ENCODE measurements at regions not wholly inside any gene's neighbourhood (a gene's known extent, or its start where the extent isn't known, plus 50 kb on each side); places are given as distances from the start of the nearest gene placed in this dataset.

- Histone ChIP-seq H3K4me1 (no peaks in the 10 kb centered on the region), H3K27ac (no peak overlapping the region), H3K4me3 (no peak overlapping the region), H3K9me3 (no peaks in the 10 kb centered on the region), H3K36me3 (no peaks in the 10 kb centered on the region), H3K27me3 (no peaks in the 10 kb centered on the region)
- TF ChIP-seq EP300 (IDR thresholded peaks at IDR 0.05) (no peak), POLR2AphosphoS5 (IDR thresholded peaks at IDR 0.05) (no peak), POLR2A (IDR thresholded peaks at IDR 0.05) (no peak)
- TF ChIP-seq, protein P1, sequence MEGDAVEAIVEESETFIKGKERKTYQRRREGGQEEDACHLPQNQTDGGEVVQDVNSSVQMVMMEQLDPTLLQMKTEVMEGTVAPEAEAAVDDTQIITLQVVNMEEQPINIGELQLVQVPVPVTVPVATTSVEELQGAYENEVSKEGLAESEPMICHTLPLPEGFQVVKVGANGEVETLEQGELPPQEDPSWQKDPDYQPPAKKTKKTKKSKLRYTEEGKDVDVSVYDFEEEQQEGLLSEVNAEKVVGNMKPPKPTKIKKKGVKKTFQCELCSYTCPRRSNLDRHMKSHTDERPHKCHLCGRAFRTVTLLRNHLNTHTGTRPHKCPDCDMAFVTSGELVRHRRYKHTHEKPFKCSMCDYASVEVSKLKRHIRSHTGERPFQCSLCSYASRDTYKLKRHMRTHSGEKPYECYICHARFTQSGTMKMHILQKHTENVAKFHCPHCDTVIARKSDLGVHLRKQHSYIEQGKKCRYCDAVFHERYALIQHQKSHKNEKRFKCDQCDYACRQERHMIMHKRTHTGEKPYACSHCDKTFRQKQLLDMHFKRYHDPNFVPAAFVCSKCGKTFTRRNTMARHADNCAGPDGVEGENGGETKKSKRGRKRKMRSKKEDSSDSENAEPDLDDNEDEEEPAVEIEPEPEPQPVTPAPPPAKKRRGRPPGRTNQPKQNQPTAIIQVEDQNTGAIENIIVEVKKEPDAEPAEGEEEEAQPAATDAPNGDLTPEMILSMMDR (IDR thresholded peaks at IDR 0.05) = no peak
- ATAC-seq (ENCODE audit: low FRiP score in 2 of 2) = no peak
- DNase-seq = no peak
Measured at GRCh38 chr3:11948866-11949265, 55.3 kb upstream of the SYN2 start.

- H3K27me3 ChIP-seq = no peaks in the 10 kb centered on the region
- H3K36me3 ChIP-seq = no peaks in the 10 kb centered on the region
- TF ChIP-seq EP300 (IDR thresholded peaks at IDR 0.05) (no peak), POLR2AphosphoS5 (IDR thresholded peaks at IDR 0.05) (no peak)
- TF ChIP-seq, protein P1 (IDR thresholded peaks at IDR 0.05) = no peak
- no peaks in the 10 kb centered on the region for H3K4me1 ChIP-seq
- no peak overlapping the region for H3K27ac ChIP-seq
- no peak overlapping the region for H3K4me3 ChIP-seq
- ATAC-seq (ENCODE audit: low FRiP score in 2 of 2) (no peak), DNase-seq (no peak)
- no peaks in the 10 kb centered on the region for H3K9me3 ChIP-seq
- WGBS, 2 donors = 84 to 90% methylated on average over 3 of the region's 3 CpGs
Measured at GRCh38 chr3:11949351-11949750, 54.8 kb upstream of the SYN2 start.

GRCh38 chr3:11950576-11950975 is 53.6 kb upstream of the SYN2 start:
- 76 to 78% methylated on average over 2 of the region's 2 CpGs for WGBS, 2 donors
- Histone ChIP-seq H3K4me3 (no peak overlapping the region), H3K4me1 (no peaks in the 10 kb centered on the region), H3K36me3 (no peaks in the 10 kb centered on the region), H3K27me3 (no peaks in the 10 kb centered on the region), H3K27ac (no peak overlapping the region), H3K9me3 (no peaks in the 10 kb centered on the region)
- DNase-seq (no peak), ATAC-seq (ENCODE audit: low FRiP score in 2 of 2) (no peak)
- TF ChIP-seq POLR2AphosphoS5 (IDR thresholded peaks at IDR 0.05) (no peak), EP300 (IDR thresholded peaks at IDR 0.05) (no peak), POLR2A (IDR thresholded peaks at IDR 0.05) (no peak)
- TF ChIP-seq, protein P1 (IDR thresholded peaks at IDR 0.05) = no peak

- no peaks in the 10 kb centered on the region for H3K36me3 ChIP-seq
- TF ChIP-seq, protein P1 (IDR thresholded peaks at IDR 0.05) = no peak
- no peak for TF ChIP-seq EP300 (IDR thresholded peaks at IDR 0.05)
- no peak for TF ChIP-seq POLR2A (IDR thresholded peaks at IDR 0.05)
- TF ChIP-seq POLR2AphosphoS5 (IDR thresholded peaks at IDR 0.05) = no peak
- no peaks in the 10 kb centered on the region for H3K27me3 ChIP-seq
- H3K4me1 ChIP-seq = no peaks in the 10 kb centered on the region
- H3K9me3 ChIP-seq = no peaks in the 10 kb centered on the region
- H3K27ac ChIP-seq = no peak overlapping the region
- no peak for DNase-seq
- ATAC-seq (ENCODE audit: low FRiP score in 2 of 2) = no peak
- H3K4me3 ChIP-seq = no peak overlapping the region
- WGBS, 2 donors = 82 to 83% methylated on average over 4 of the region's 4 CpGs
Measured at GRCh38 chr3:11953350-11953749, 50.8 kb upstream of the SYN2 start.

GRCh38 chr3:11953778-11954177 is 50.4 kb upstream of the SYN2 start:
- 70 to 75% methylated on average over 6 of the region's 6 CpGs for WGBS, 2 donors
- TF ChIP-seq EP300 (IDR thresholded peaks at IDR 0.05) = no peak
- TF ChIP-seq POLR2AphosphoS5 (IDR thresholded peaks at IDR 0.05) = no peak
- TF ChIP-seq, protein P1 (IDR thresholded peaks at IDR 0.05) = no peak
- no peak for TF ChIP-seq POLR2A (IDR thresholded peaks at IDR 0.05)
- Histone ChIP-seq H3K9me3 (no peaks in the 10 kb centered on the region), H3K4me1 (no peaks in the 10 kb centered on the region), H3K27ac (no peak overlapping the region), H3K36me3 (no peaks in the 10 kb centered on the region), H3K4me3 (no peak overlapping the region), H3K27me3 (no peaks in the 10 kb centered on the region)
- DNase-seq = no peak
- ATAC-seq (ENCODE audit: low FRiP score in 2 of 2) = no peak

All from upper lobe of left lung (tissue), 6 donors.